ENCODE measurements at regions not wholly inside any gene's neighbourhood (a gene's known extent, or its start where the extent isn't known, plus 50 kb on each side); places are given as distances from the start of the nearest gene placed in this dataset.
"Not testable (repeated sequence)": the region's sequence is repeated elsewhere in the genome, so short reads cannot be mapped to it uniquely, and the experiment has no call there.

- no peaks in the 10 kb centered on the region for H3K9me3 ChIP-seq (ENCODE audit: control insufficient read depth, low read depth, low read length)
- no peaks in the 10 kb centered on the region for H3K36me3 ChIP-seq (ENCODE audit: control insufficient read depth, insufficient read depth, low read length)
- no peaks in the 10 kb centered on the region for H3K27me3 ChIP-seq (ENCODE audit: control insufficient read depth, insufficient read depth, low read length)
- H3K27ac ChIP-seq (ENCODE audit: low read length) = no peak overlapping the region
- DNase-seq = peak in 1 of 2 donors; percentile 15
- H3K4me3 ChIP-seq (ENCODE audit: low read length) = no peak overlapping the region
- H3K4me1 ChIP-seq (ENCODE audit: control insufficient read depth, insufficient read depth, low read length) = no peaks in the 10 kb centered on the region
- WGBS (ENCODE audit: insufficient coverage, low lambda C conversion rate) = 71% methylated on average over 2 of the region's 6 CpGs
These were observed 128.7 kb downstream of the TMX1 start for GRCh38 chr14:51368721-51369163.

GRCh38 chr14:51369814-51370213 lies 129.8 kb downstream of the TMX1 start:
- Histone ChIP-seq H3K36me3 (ENCODE audit: control insufficient read depth, insufficient read depth, low read length) (no peaks in the 10 kb centered on the region), H3K27me3 (ENCODE audit: control insufficient read depth, insufficient read depth, low read length) (no peaks in the 10 kb centered on the region), H3K9me3 (ENCODE audit: control insufficient read depth, low read depth, low read length) (no peaks in the 10 kb centered on the region), H3K27ac (ENCODE audit: low read length) (no peak overlapping the region), H3K4me1 (ENCODE audit: control insufficient read depth, insufficient read depth, low read length) (no peaks in the 10 kb centered on the region), H3K4me3 (ENCODE audit: low read length) (no peak overlapping the region)
- no peak for DNase-seq
- 100% methylated on average over 2 of the region's 8 CpGs for WGBS (ENCODE audit: insufficient coverage, low lambda C conversion rate)

DNA sequence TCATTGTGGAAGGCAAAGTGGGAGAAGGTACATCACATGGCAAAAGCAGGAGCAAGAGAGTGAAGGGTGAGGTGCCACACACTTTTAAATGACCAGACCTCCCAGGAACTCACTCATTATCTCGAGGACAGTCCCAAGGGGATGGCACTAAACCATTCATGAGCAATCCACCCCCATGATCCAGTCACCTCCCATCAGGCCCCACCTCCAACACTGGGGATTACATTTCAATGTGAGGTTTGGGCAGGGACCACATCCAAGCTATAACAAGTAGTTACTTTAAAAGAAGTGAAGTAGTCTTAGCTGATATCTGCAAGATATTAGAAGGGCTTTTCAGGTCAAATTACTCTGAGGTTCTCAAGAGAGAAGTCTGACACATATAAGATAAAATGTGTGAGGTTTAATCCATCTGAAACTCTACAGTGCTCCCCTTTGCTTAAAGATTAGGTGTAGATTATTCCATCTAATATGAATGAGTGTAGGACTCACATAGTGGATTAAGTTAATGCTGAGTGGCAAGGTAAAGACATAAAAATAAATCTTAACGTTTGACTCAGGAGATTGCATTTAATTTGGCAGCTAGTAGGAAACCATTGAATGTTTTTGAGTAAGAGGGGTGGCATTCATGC lies 130.8 kb downstream of the TMX1 start:
- no peaks in the 10 kb centered on the region for H3K4me1 ChIP-seq (ENCODE audit: control insufficient read depth, insufficient read depth, low read length)
- no peaks in the 10 kb centered on the region for H3K36me3 ChIP-seq (ENCODE audit: control insufficient read depth, insufficient read depth, low read length)
- no peak overlapping the region for H3K4me3 ChIP-seq (ENCODE audit: low read length)
- H3K9me3 ChIP-seq (ENCODE audit: control insufficient read depth, low read depth, low read length) = no peaks in the 10 kb centered on the region
- no peak for DNase-seq
- no peaks in the 10 kb centered on the region for H3K27me3 ChIP-seq (ENCODE audit: control insufficient read depth, insufficient read depth, low read length)
- no peak overlapping the region for H3K27ac ChIP-seq (ENCODE audit: low read length)
- 71% methylated on average over 1 of the region's 2 CpGs for WGBS (ENCODE audit: insufficient coverage, low lambda C conversion rate)

GRCh38 chr14:51377186-51377585 lies 137.1 kb downstream of the TMX1 start:
- H3K27me3 ChIP-seq (ENCODE audit: control insufficient read depth, insufficient read depth, low read length); DNase-seq; H3K36me3 ChIP-seq (ENCODE audit: control insufficient read depth, insufficient read depth, low read length); H3K9me3 ChIP-seq (ENCODE audit: control insufficient read depth, low read depth, low read length); H3K4me1 ChIP-seq (ENCODE audit: control insufficient read depth, insufficient read depth, low read length); H3K27ac ChIP-seq (ENCODE audit: low read length); H3K4me3 ChIP-seq (ENCODE audit: low read length): not testable (repeated sequence)
- 100% methylated on average over 1 of the region's 2 CpGs for WGBS (ENCODE audit: insufficient coverage, low lambda C conversion rate)

DNA sequence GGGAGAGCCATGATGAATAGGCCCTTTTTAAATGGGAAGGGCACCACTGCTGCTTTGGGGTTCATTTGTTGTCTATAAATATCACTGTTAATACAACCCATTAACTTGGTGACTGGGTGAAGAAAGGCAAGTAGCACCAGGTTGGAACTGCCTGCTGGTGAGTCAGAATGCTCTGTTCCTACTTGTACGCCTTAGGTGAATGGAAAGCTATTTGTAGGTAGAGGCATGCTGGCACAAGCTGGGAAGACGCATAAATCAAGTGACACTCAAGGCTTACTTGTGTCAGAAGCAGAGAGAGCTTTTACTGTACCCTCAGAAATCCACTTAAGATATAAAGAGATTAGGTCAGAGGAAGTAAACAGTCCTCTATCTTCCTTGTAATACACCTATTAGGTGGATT lies 142.5 kb downstream of the TMX1 start:
- WGBS (ENCODE audit: insufficient coverage, low lambda C conversion rate) = no CpG with 5 or more reads among the region's 2 CpGs
- Histone ChIP-seq H3K9me3 (ENCODE audit: control insufficient read depth, low read depth, low read length) (no peaks in the 10 kb centered on the region), H3K4me3 (ENCODE audit: low read length) (no peak overlapping the region), H3K27me3 (ENCODE audit: control insufficient read depth, insufficient read depth, low read length) (no peaks in the 10 kb centered on the region), H3K36me3 (ENCODE audit: control insufficient read depth, insufficient read depth, low read length) (no peaks in the 10 kb centered on the region), H3K4me1 (ENCODE audit: control insufficient read depth, insufficient read depth, low read length) (no peaks in the 10 kb centered on the region), H3K27ac (ENCODE audit: low read length) (no peak overlapping the region)
- no peak for DNase-seq

DNA sequence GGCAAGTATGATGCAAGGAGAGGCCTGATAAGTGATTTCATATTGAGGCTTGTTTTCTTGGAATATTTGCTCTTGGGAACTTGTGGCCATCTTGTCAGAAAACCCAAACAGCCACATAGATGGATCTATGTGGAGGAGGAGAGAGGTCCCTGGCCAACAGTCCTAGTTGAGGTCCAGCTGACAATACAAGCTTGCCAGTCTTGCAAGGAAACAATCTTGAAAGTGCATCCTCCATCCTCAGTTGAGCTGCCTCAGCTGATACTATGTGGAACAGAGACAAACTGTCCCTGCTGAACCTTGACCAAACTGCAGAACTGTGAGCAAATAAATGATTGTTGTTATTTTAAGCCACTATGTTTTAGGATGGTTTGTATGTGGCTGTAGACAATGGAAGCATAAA lies 146.4 kb downstream of the TMX1 start:
- H3K4me3 ChIP-seq (ENCODE audit: low read length) = no peak overlapping the region
- no peaks in the 10 kb centered on the region for H3K9me3 ChIP-seq (ENCODE audit: control insufficient read depth, low read depth, low read length)
- no peaks in the 10 kb centered on the region for H3K4me1 ChIP-seq (ENCODE audit: control insufficient read depth, insufficient read depth, low read length)
- H3K27ac ChIP-seq (ENCODE audit: low read length) = no peak overlapping the region
- H3K27me3 ChIP-seq (ENCODE audit: control insufficient read depth, insufficient read depth, low read length) = no peaks in the 10 kb centered on the region
- no peak for DNase-seq
- no peaks in the 10 kb centered on the region for H3K36me3 ChIP-seq (ENCODE audit: control insufficient read depth, insufficient read depth, low read length)

DNA sequence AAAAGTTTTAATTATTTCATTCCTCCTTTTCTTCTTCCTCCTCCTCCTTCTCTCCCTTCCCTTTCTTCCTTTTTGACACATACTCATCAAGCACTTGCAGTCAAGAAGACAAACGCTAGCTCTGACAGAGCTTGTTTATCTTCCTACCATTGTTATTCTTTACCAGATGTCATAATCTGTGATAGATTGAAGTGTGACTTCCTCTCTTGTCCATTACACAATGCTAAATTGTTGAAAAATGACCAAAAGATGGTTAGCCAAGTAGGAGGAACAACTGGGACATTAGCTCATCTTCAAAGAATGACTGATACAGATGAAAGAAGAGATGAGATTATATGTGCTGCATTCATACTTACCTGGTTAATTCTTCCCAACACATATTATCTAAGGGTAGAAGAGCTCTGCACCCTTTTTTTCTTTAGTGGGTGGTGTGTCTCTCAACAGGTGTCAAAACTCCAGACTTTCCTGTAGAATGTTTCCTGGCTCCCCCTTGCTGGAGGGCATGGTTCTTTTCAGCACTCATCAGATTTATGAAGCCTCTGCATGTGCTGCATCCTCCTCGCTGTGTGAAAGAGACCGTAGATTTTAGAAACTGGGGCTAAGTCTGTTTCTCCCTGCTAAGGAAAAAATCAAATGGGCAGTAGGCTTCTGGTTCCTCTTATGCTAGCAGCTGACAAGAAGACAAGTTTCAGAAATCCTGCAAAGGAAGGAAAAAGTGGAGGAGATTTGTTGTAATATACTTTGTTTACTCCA lies 147.1 kb downstream of the TMX1 start:
- Histone ChIP-seq H3K4me3 (ENCODE audit: low read length) (no peak overlapping the region), H3K9me3 (ENCODE audit: control insufficient read depth, low read depth, low read length) (no peaks in the 10 kb centered on the region), H3K27me3 (ENCODE audit: control insufficient read depth, insufficient read depth, low read length) (no peaks in the 10 kb centered on the region), H3K27ac (ENCODE audit: low read length) (no peak overlapping the region), H3K4me1 (ENCODE audit: control insufficient read depth, insufficient read depth, low read length) (no peaks in the 10 kb centered on the region), H3K36me3 (ENCODE audit: control insufficient read depth, insufficient read depth, low read length) (no peaks in the 10 kb centered on the region)
- 75% methylated on average over 2 of the region's 3 CpGs for WGBS (ENCODE audit: insufficient coverage, low lambda C conversion rate)
- DNase-seq = no peak

DNA sequence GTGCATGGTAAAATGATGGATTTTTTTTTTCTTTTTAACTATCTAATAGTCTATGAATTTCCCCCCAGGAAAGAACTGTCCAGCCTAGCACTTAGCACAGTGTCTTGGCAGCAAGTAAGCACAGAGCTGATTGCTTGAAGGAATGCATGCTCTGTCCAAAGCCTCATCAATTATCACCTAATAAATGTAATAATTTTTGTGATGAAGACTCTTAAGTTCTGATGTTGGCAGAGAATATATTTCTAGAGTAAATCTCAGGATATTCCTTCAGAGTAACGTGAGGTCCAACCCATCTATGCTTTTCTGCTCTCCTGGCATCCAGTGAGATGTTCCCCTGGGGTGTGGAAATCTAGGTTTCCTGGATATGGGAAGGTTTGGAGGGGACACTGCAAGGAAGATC lies 152.4 kb downstream of the TMX1 start:
- no peak for DNase-seq
- Histone ChIP-seq H3K27me3 (ENCODE audit: control insufficient read depth, insufficient read depth, low read length) (no peaks in the 10 kb centered on the region), H3K27ac (ENCODE audit: low read length) (no peak overlapping the region), H3K4me3 (ENCODE audit: low read length) (no peak overlapping the region), H3K36me3 (ENCODE audit: control insufficient read depth, insufficient read depth, low read length) (no peaks in the 10 kb centered on the region), H3K4me1 (ENCODE audit: control insufficient read depth, insufficient read depth, low read length) (peaks cover 5% of the 10 kb centered on the region), H3K9me3 (ENCODE audit: control insufficient read depth, low read depth, low read length) (no peaks in the 10 kb centered on the region)
- no CpG with 5 or more reads among the region's 1 CpG for WGBS (ENCODE audit: insufficient coverage, low lambda C conversion rate)

GRCh38 chr14:51394384-51394783 lies 154.3 kb downstream of the TMX1 start:
- Histone ChIP-seq H3K27ac (ENCODE audit: low read length) (no peak overlapping the region), H3K4me3 (ENCODE audit: low read length) (no peak overlapping the region), H3K36me3 (ENCODE audit: control insufficient read depth, insufficient read depth, low read length) (no peaks in the 10 kb centered on the region), H3K27me3 (ENCODE audit: control insufficient read depth, insufficient read depth, low read length) (no peaks in the 10 kb centered on the region), H3K4me1 (ENCODE audit: control insufficient read depth, insufficient read depth, low read length) (peaks cover 5% of the 10 kb centered on the region), H3K9me3 (ENCODE audit: control insufficient read depth, low read depth, low read length) (no peaks in the 10 kb centered on the region)
- no peak for DNase-seq
- 67% methylated on average over 1 of the region's 4 CpGs for WGBS (ENCODE audit: insufficient coverage, low lambda C conversion rate)

DNA sequence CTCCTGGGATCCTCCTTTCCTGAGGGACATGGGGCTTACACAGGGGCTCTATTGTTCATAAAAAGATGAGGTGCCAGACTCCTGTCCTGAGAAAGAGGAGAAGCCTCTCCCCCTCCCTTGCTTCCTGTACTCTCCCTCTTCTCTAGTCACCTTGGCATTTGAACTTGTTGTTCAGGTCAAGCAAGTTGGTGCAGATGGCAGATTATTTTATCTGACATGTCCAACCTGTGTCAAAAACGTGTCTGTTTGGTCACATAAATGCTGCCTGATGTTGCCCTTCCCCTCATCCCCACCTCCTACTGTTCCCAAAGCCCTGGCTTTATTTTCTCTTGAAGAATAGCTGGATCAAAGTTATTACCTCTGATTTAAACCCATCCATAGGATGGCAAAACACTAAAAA lies 154.8 kb downstream of the TMX1 start:
- peaks cover 5% of the 10 kb centered on the region for H3K4me1 ChIP-seq (ENCODE audit: control insufficient read depth, insufficient read depth, low read length)
- no peak for DNase-seq
- no peaks in the 10 kb centered on the region for H3K9me3 ChIP-seq (ENCODE audit: control insufficient read depth, low read depth, low read length)
- 14% methylated on average over 1 of the region's 1 CpG for WGBS (ENCODE audit: insufficient coverage, low lambda C conversion rate)
- no peaks in the 10 kb centered on the region for H3K27me3 ChIP-seq (ENCODE audit: control insufficient read depth, insufficient read depth, low read length)
- no peaks in the 10 kb centered on the region for H3K36me3 ChIP-seq (ENCODE audit: control insufficient read depth, insufficient read depth, low read length)
- H3K4me3 ChIP-seq (ENCODE audit: low read length) = no peak overlapping the region
- H3K27ac ChIP-seq (ENCODE audit: low read length) = peak overlapping the region; percentile 16

DNA sequence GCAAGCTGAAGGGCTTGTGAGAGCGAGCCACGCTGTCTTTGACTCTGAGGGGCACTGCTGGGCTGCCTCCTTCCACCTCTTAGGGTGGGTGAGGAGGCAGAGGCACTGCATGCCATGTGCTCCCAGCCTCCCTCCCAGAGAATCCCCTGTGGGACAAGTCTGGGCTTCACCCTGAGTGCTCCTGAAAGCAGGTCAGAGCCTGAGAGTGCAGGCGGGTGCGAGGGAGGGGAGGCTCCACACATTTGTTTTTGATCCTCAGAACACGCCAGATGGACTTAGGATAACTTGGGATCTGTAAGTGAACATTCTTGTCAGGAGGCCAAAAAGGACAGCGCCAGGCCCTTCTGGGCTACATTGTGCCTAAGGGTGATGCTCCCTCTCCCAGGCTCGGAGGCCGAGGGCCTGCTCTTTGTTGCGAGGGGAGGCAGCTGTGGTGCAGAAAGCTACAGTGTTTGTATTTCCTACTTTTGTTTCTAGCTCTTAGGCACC lies 155.4 kb downstream of the TMX1 start:
- no CpG with 5 or more reads among the region's 9 CpGs for WGBS (ENCODE audit: insufficient coverage, low lambda C conversion rate)
- Histone ChIP-seq H3K27me3 (ENCODE audit: control insufficient read depth, insufficient read depth, low read length) (no peaks in the 10 kb centered on the region), H3K27ac (ENCODE audit: low read length) (peak overlapping the region; percentile 16), H3K9me3 (ENCODE audit: control insufficient read depth, low read depth, low read length) (no peaks in the 10 kb centered on the region), H3K4me3 (ENCODE audit: low read length) (no peak overlapping the region), H3K4me1 (ENCODE audit: control insufficient read depth, insufficient read depth, low read length) (peaks cover 5% of the 10 kb centered on the region), H3K36me3 (ENCODE audit: control insufficient read depth, insufficient read depth, low read length) (no peaks in the 10 kb centered on the region)
- DNase-seq = peak; percentile 14 to 19
